GM21529 (cell line): ENCODE measurements at regions not wholly inside any gene's neighbourhood (a gene's known extent, or its start where the extent isn't known, plus 50 kb on each side); places are given as distances from the start of the nearest gene placed in this dataset.

ENCODE experiments used
- ATAC-seq: cut with Tn5 transposase; IDR thresholded peaks from one replicate; pipeline ENCODE4 v1.9.1; 2021; ENCODE audit not compliant: unreplicated experiment

DNA sequence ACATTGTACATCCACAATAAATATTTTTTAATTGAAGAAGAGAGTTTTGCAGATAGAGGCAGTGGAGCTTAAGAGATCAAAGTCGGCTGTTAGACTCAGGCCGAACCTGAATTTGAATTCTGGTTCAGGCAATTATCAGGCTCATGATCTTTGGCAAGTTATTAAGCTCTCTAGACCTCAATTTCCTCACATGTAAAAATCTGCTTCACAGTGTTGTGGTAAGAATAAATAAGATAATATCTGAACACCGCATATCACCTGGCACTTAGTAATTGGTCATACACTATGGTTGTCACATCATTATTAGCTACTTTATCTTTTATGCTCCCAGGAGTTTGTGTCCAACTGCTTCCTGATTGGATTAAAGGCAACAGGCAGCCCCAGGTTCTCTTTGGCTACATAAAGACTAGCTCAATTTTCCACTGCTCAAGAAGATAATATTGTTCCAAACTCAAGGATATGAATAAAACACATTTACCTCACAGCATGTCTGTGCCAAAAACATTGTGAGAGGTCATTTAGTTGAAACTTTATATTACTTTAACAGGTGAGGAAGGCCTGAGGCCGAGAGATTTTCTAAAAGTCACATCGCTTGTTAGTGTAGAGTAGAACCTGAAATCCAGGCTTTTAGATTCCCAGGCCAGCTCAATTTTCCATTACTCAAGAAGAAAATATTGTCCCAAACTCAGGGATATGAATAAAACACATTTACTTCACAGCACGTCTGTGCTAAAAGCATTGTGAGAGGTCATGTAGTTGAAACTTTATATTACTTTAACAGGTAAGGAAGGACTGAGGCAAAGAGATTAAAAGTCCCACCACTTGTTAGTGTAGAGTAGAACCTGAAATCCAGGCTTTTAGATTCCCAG, 289.2 kb upstream of the PTGER4 start:
- no peak for ATAC-seq

GRCh38 chr5:40389591-40389990, 290.1 kb upstream of the PTGER4 start:
- ATAC-seq, result no peak

- ATAC-seq, result peak; percentile 85
Measured at GRCh38 chr5:40386289-40386688, 293.4 kb upstream of the PTGER4 start.

DNA sequence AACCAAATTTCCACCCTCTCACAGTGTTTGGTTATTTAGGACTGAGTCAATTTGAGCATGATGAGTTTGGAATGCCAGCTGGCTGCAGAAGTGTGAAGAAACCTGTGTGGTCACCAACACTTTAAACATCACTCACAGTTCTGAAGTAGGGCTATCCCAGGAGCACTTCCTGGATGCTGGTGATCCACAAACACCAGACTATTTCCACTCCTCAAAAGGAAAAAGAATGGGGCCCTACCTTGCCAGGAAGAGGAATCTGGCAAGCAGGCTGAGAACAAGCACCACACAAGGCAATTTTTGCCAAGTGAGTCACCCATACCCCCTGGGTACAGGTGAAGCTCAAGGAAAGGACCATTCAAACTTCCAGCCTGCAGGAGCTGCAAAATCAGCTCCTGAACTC, 294.2 kb upstream of the PTGER4 start:
- no peak for ATAC-seq

- ATAC-seq, result no peak
Measured at GRCh38 chr5:40384782-40385390, 294.8 kb upstream of the PTGER4 start.

DNA sequence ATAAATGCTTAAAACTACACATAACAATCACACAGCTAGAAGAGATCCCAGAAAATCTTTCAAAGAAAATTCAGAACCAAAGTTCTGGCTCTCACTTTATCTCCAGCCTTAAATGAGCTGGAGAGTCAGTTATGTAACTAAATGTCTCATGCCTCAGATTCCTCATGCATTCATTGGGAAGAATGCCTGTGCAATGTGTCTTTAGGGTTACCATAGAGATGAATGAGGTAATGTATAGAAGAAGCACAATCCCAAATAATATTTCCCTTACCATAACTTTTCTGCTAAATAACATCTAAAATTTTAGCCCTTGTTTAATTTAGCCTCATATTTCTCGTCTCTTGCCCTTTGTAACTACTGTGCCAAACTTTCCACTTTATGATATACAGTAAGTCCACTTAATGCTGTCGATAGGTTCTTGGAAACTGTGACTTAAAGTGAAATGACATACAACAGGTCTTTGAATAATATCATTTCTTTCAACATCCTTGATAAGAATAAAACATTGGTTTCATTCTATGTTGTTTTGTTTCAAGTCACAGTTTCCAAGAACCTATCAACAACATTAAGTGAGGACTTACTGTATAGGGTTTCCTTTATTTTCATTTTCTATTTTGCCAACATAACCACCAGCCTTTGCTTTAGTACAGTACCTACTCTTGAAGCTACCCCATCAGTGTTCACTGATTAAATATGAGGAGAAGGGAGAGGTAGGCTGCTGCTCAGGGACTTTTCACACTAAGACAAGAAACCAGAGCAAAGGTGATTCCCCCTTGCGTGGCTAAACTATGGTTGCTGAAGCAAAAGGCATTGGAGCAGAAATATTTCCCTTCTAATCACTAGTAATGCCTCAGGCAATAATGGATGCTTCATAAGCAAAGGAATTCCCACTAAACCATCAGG, 295.7 kb upstream of the PTGER4 start:
- peak; percentile 38 for ATAC-seq

DNA sequence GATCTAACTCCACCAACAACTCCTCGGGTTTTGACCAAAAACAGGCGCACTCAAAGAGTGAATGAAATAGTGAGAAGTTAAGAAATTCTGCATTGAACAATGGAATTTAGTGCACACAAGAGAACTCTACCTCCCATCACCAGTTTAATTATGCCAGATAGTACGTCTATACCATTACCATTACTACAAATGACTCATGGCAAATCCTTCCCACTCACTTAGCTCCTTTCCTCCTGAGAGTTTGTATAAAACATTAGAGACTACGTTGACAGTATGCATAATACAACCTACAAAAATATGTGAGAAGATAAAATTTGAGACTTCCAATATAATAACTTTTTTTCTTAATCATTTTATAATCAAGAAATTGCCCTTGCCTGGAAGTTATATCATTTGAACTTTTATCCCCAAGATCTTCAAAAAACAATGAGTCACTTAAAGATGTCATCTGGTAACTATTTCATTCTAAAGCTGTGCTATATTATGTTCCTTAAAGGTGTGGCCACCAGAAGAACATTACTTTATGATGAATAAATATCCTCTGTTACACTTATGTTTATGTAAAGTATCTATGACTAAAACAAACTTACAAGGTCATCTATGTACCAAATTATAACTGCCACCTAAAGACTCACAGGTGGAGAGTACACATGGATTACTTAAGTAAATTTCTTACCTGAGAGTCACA, 297.9 kb upstream of the PTGER4 start:
- ATAC-seq, result no peak

- ATAC-seq, result no peak
Measured at GRCh38 chr5:40381016-40381415, 298.7 kb upstream of the PTGER4 start.

GRCh38 chr5:40378396-40379177, 301.1 kb upstream of the PTGER4 start:
- ATAC-seq, result peak; percentile 78

GRCh38 chr5:40376566-40376965, 303.1 kb upstream of the PTGER4 start:
- ATAC-seq, result peak; percentile 75

GRCh38 chr5:40374853-40375252, 304.9 kb upstream of the PTGER4 start:
- no peak for ATAC-seq

GRCh38 chr5:40368200-40368599, 311.5 kb upstream of the PTGER4 start:
- ATAC-seq, result no peak

DNA sequence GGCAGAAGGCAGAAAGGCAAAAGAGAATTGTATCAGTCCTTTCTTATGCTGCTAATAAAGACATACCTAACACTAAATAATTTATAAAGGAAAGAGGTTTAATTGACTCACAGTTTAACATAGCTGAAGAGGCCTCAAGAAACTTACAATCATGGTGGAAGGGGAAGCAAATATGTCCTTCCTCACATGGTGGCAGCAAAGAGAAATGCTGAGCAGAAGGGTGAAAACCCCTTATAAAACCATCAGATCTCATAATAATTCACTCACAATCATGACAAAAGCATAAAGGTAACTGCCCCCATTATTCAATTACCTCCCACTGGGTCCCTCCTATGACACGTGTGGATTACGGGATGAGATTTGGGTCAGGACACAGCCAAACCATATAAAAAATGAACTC, 312.5 kb upstream of the PTGER4 start:
- ATAC-seq, result no peak

DNA sequence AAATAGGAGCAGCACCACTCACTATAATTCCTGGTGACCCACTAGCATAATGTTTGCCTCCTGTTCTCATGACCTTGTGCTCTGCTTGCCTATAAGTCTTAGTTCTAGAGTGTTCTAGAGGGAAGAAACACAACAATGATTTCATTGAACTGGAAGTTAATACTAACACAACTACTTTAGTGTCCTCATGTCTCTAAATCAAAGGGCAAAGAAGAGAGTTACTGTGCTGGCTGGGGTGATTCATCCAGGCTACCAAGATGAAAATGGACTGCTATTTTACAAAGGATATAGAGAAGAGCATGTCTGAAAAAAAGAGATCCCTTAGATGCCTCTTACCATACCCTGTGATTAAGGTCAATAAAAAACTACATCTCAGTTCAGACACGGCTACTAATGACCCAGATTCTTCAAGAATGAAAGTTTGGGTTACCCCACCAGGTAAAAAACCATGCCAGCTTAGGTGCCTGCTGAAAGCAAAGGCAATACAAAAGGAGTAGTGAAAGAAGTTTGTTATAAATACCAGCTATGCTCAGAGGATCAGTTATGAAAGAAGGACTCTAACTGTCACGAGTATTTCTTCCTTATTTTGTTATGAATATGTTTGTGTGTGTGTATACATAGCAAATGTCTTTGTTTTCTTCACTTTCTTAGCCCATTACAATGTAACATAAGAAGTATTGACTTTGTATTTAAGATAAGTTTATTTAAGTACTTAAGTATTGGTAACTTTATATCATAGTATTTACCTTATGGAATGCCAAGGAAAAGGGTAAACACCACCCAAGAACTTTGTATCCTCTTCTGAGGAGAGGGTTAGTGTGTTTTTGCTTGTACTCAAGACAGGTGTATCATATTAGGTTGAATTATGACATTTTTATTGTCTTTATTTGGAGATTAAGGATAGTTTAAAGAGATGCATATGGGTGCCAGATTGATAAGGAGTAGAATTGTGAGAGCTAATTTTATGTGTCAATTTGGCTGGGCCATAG, 314.1 kb upstream of the PTGER4 start:
- ATAC-seq, result peak; percentile 81

DNA sequence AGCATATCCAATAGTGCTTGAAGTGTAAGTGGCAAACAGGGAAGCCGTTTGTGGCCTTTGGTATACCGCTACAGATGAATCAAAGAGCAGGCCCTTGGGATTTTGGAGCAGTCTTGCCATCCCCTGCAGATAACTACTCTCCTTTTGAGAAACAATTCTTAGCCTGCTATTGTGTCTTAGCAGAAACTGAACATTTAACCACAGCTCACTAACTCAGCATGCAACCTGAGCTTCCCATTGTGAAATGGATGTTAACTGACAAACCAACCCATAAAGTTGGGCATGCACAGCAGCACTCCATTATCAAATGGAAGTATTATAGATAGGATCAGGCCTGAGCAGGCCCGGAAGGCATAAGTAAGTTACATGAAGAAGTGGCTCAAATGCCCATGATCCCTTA, 315.3 kb upstream of the PTGER4 start:
- ATAC-seq, result no peak

GRCh38 chr5:40361378-40361777, 318.3 kb upstream of the PTGER4 start:
- no peak for ATAC-seq

DNA sequence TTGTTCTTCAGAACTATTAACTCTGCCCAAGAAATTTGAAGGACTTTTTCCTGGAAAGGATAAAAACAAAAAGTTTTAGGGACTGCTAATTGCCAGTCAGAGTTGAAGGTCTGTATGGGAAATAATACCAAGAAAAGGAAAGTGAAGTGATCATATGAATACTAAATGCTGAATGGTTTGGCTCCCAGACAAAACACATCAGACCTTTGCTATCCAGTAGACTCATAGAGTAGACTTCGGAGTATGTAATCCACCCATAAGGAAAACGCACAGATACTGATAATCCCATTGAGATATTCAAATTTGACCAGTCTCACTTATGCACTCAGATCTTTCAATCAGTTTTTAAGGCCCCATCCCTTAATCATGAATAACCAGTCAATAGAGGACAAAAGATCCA, 319.0 kb upstream of the PTGER4 start:
- ATAC-seq, result no peak

DNA sequence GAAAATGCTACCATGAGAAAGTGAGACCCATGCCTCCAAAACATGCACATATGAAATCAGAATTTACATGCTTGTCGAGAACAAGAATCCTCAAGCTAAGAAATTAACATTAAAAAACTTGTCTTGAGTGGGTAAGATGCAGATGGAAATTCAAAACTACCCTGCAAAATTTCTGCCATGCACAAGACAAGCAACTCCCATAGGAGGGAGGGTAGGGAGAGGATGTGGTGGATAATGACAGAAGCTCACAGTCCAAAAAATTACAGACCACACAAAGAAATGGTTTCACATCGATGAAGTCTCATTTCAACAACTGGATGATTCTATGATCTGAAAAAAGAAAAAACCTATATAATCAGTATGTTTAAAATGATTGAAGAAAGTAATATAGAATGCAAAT, 319.9 kb upstream of the PTGER4 start:
- ATAC-seq, result no peak

GRCh38 chr5:40359093-40359492, 320.6 kb upstream of the PTGER4 start:
- no peak for ATAC-seq
